Posterior cingulate gyrus (tissue), 11 donors: ENCODE measurements at regions not wholly inside any gene's neighbourhood (a gene's known extent, or its start where the extent isn't known, plus 50 kb on each side); places are given as distances from the start of the nearest gene placed in this dataset.

Source experiments
- DNase-seq, 10 donors: peaks; one replicate each; pipeline versions ENCODE4 v3.0.0 to v3.0.0-alpha.2; 2020 to 2021; ENCODE audit warnings: mixed read lengths in 3 of 10
- intact Hi-C: fragments of 100-400 bp; cut with DNase I; formaldehyde crosslinking; loops from one replicate; pipeline ENCODE4 v1.15.1; 2023

- DNase-seq, result peak; percentile 69 to 96 (median 78)
- intact Hi-C loops, result no loop called here
Observed at GRCh38 chr2:222993920-222994650, 57.9 kb upstream of the KCNE4 start.

DNA sequence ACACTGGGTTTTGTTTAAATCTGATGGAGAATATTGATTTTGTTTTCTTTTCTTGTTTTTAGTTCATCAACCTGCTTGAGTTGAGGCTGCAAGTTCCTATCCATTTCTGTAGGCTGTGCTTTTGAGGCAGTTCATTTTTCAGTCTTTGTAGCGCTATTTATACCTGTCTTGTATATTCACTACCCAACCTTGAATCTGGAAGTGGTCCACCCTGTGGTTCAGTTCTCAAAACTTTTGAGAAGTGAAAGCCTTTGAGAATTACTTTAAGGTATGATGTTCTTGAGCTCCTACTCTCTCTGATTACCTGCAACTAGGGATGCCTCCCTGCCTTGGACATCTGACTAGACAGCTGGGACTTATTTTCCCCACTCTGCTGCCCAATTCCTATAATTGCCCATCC, 53.5 kb upstream of the KCNE4 start:
- DNase-seq, result no peak
- intact Hi-C loops, result no loop called here

- DNase-seq, result no peak
- intact Hi-C loops, result no loop called here
Observed at GRCh38 chr2:223000872-223001796, 50.9 kb upstream of the KCNE4 start.

GRCh38 chr2:223001797-223002175, 50.2 kb upstream of the KCNE4 start:
- no peak for DNase-seq
- intact Hi-C loops, result no loop called here
